Uterus (tissue), 3 donors: ENCODE measurements at regions not wholly inside any gene's neighbourhood (a gene's known extent, or its start where the extent isn't known, plus 50 kb on each side); places are given as distances from the start of the nearest gene placed in this dataset.

Experiments
- DNase-seq, 2 donors: peaks; one replicate each; pipeline ENCODE4 v3.0.0-alpha.2; 2019 to 2020
- H3K27ac ChIP-seq, 2 donors: fragments of 200-600 bp; sonication (generic); 1 replicate in 1 of 2; 2 replicates in 1 of 2; pipeline ENCODE4 v1.5.1; 2016 to 2018
- H3K27me3 ChIP-seq, 2 donors: fragments of 200-600 bp; sonication (generic); one replicate each; pipeline ENCODE4 v1.5.1; 2018 to 2019; ENCODE audit warnings: control low read depth in 1 of 2
- H3K36me3 ChIP-seq, 2 donors: fragments of 200-600 bp; sonication (generic); one replicate each; pipeline ENCODE4 v1.5.1; 2019; ENCODE audit warnings: control low read depth in 1 of 2
- H3K4me1 ChIP-seq, 2 donors: fragments of 200-600 bp; sonication (generic); one replicate each; pipeline ENCODE4 v1.5.1; 2018 to 2019; ENCODE audit warnings: control low read depth in 1 of 2
- H3K4me3 ChIP-seq, 2 donors: fragments of 200-600 bp; sonication (generic); 1 replicate in 1 of 2; 2 replicates in 1 of 2; pipeline ENCODE4 v1.5.1; 2018 to 2019; ENCODE audit warnings: mild to moderate bottlenecking in 1 of 2
- H3K9me3 ChIP-seq, 2 donors: fragments of 200-600 bp; sonication (generic); one replicate each; pipeline ENCODE4 v1.5.1; 2019; ENCODE audit warnings: control low read depth in 1 of 2
- POLR2A ChIP-seq, 2 donors: fragments of 450-650 bp; IDR thresholded peaks; one replicate each; pipeline ENCODE4 v1.6.1; 2016; ENCODE audit warnings: antibody characterized with exemption in 2 of 2, mild to moderate bottlenecking in 1 of 2, moderate library complexity in 1 of 2
- intact Hi-C: fragments of 100-400 bp; cut with DNase I; formaldehyde crosslinking; loops from one replicate; pipeline ENCODE4 v1.15.1; 2023; ENCODE audit warnings: low total_unique reads
- TF ChIP-seq, protein P1 (sequence below), 4 experiments: fragments of 200-600 bp in 2 of 4; fragments of 450-650 bp in 2 of 4; sonication (generic) in 2 of 4; IDR thresholded peaks; one replicate each; pipeline ENCODE4 v1.5.1; 2016 to 2019; ENCODE audit warnings: antibody characterized with exemption in 4 of 4, mild to moderate bottlenecking in 2 of 4, moderate library complexity in 1 of 4
- donor health status: DM: yes; HTN: yes; CAD: no.

DNA sequence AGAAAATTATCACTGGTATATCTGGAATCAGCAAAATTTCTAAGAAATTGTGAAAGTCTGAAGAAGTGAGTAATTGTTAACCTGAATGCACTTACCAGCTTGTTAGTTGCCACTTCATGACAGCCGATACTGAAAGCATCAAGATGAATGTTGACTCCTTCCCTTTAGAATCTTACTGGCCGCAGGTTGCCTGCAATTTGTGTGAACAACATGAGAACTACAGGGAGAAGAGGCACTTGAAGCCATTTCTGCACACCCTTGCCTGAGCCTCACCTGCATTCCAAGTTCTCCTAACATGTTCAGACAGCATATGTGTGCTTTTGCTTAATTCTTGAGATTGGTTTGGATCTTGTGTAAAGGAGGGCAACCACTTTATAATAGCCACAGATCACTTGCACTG, 59.2 kb upstream of the SSX2IP start:
- Histone ChIP-seq H3K9me3 (no peaks in the 10 kb centered on the region), H3K4me1 (no peaks in the 10 kb centered on the region), H3K27me3 (no peaks in the 10 kb centered on the region), H3K36me3 (no peaks in the 10 kb centered on the region), H3K27ac (no peak overlapping the region), H3K4me3 (no peak overlapping the region)
- intact Hi-C loops: loop anchor here (10.0 kb wide), 1 partner anchor 65 kb away; no protein-coding TSS in a partner anchor
- no peak for DNase-seq
- TF ChIP-seq, protein P1, sequence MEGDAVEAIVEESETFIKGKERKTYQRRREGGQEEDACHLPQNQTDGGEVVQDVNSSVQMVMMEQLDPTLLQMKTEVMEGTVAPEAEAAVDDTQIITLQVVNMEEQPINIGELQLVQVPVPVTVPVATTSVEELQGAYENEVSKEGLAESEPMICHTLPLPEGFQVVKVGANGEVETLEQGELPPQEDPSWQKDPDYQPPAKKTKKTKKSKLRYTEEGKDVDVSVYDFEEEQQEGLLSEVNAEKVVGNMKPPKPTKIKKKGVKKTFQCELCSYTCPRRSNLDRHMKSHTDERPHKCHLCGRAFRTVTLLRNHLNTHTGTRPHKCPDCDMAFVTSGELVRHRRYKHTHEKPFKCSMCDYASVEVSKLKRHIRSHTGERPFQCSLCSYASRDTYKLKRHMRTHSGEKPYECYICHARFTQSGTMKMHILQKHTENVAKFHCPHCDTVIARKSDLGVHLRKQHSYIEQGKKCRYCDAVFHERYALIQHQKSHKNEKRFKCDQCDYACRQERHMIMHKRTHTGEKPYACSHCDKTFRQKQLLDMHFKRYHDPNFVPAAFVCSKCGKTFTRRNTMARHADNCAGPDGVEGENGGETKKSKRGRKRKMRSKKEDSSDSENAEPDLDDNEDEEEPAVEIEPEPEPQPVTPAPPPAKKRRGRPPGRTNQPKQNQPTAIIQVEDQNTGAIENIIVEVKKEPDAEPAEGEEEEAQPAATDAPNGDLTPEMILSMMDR (IDR thresholded peaks at IDR 0.05): no peak
- no peak for TF ChIP-seq POLR2A (IDR thresholded peaks at IDR 0.05)

DNA sequence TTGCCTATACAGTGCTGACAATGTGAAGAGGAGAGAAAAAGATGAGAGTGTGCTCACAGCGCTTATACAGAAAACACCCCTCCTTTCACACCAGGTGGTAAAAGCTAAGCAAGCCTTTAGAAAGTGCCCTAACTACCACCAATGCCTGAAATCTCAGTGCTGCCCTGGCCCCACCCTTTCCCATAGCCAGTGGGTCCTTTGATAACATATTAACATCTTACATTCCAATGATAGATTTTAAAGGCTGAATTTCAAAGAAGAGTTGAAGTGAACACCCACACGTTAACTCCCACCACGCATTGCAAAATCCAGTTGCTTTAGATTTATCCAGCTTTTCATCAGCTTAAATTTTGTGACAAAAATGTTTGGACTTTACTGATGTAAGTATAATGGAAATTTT, 58.1 kb upstream of the SSX2IP start:
- DNase-seq: no peak
- Histone ChIP-seq H3K4me1 (no peaks in the 10 kb centered on the region), H3K9me3 (no peaks in the 10 kb centered on the region), H3K4me3 (no peak overlapping the region), H3K27ac (no peak overlapping the region), H3K36me3 (no peaks in the 10 kb centered on the region), H3K27me3 (no peaks in the 10 kb centered on the region)
- TF ChIP-seq POLR2A (IDR thresholded peaks at IDR 0.05): no peak
- TF ChIP-seq, protein P1 (IDR thresholded peaks at IDR 0.05): no peak
- intact Hi-C loops: loop anchor here (10.0 kb wide), 1 partner anchor 64 kb away; no protein-coding TSS in a partner anchor

DNA sequence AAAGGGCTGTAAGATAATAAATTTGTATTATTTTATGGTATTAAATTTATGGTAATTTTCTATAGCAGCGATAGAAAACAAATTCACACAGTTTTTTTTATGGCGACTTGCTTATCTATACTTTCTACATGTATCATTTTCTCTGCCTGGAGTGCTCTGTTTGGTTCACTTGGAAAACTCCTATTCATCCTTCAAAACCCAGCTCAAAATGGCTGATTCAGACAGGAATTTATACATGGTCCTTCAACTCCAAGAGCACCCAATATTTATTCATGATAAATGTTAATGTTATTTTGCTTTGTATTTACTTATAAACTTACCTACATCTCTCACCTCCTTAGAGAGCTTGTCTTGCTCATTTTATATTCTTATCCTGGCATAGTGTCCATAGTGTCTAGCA, 55.6 kb upstream of the SSX2IP start:
- no peak for TF ChIP-seq POLR2A (IDR thresholded peaks at IDR 0.05)
- TF ChIP-seq, protein P1 (IDR thresholded peaks at IDR 0.05): no peak

DNA sequence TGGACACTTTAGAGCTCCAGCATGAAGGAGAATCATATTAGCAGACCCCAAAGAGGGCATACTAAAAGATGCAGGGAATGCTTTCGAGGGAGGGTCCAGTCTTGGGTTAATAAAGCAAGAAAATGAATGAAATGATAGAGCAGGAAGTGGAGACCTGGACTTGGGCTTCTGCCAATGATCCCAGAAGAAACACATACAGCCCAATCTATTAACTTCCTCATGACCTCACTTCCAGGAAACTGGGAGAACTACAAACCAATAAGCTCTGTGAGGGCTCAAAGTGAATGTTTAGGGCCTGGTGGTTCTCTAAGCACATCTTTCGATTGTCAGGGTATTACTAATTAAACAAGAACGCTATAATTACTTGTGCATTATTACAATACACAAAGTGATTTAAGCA, 53.6 kb upstream of the SSX2IP start:
- Histone ChIP-seq H3K9me3 (no peaks in the 10 kb centered on the region), H3K27me3 (no peaks in the 10 kb centered on the region), H3K36me3 (no peaks in the 10 kb centered on the region), H3K4me1 (no peaks in the 10 kb centered on the region), H3K27ac (no peak overlapping the region), H3K4me3 (no peak overlapping the region)
- intact Hi-C loops: loop anchor here (10.0 kb wide), 1 partner anchor 59 kb away; no protein-coding TSS in a partner anchor
- TF ChIP-seq, protein P1 (IDR thresholded peaks at IDR 0.05): no peak
- TF ChIP-seq POLR2A (IDR thresholded peaks at IDR 0.05): no peak
- no peak for DNase-seq

More for the DNA sequence above, 55.6 kb upstream of the SSX2IP start:
- no peak for DNase-seq
- intact Hi-C loops: loop anchor here (10.0 kb wide), 1 partner anchor 61 kb away; no protein-coding TSS in a partner anchor
- Histone ChIP-seq H3K27ac (no peak overlapping the region), H3K36me3 (no peaks in the 10 kb centered on the region), H3K9me3 (no peaks in the 10 kb centered on the region), H3K4me1 (no peaks in the 10 kb centered on the region), H3K27me3 (no peaks in the 10 kb centered on the region), H3K4me3 (no peak overlapping the region)

DNA sequence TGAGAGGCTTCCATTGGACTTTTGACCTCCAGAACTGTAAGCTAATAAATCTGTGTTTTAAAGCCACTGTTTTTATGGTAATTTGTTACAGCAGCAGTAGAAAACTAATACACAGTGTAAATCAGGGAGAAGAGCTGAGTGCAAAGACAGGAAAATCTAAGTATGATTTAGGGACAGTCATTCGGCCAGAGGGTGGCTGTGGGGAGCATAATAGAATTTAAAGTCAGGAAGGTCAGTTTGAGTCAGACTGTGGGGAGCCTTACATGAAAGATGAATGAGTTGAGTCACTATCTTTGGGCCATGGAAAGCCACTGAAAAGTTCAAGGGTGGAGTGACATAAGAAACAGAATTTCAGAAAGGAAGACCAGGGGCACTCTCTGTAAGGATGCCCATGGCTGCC, 52.4 kb upstream of the SSX2IP start:
- H3K4me1 ChIP-seq: no peaks in the 10 kb centered on the region
- TF ChIP-seq, protein P1 (IDR thresholded peaks at IDR 0.05): no peak
- no peak for TF ChIP-seq POLR2A (IDR thresholded peaks at IDR 0.05)
- H3K4me3 ChIP-seq: no peak overlapping the region
- intact Hi-C loops: loop anchor here (10.0 kb wide), 1 partner anchor 58 kb away; no protein-coding TSS in a partner anchor
- no peaks in the 10 kb centered on the region for H3K9me3 ChIP-seq
- H3K27ac ChIP-seq: no peak overlapping the region
- H3K36me3 ChIP-seq: no peaks in the 10 kb centered on the region
- no peaks in the 10 kb centered on the region for H3K27me3 ChIP-seq
- no peak for DNase-seq
